ENCODE measurements at regions not wholly inside any gene's neighbourhood (a gene's known extent, or its start where the extent isn't known, plus 50 kb on each side); places are given as distances from the start of the nearest gene placed in this dataset.

GRCh38 chr20:20849161-20849560 lies 136.7 kb upstream of the RALGAPA2 start:
- Histone ChIP-seq H3K27me3 (no peaks in the 10 kb centered on the region), H3K9me3 (no peaks in the 10 kb centered on the region), H3K27ac (no peak overlapping the region), H3K4me1 (no peaks in the 10 kb centered on the region), H3K36me3 (no peaks in the 10 kb centered on the region), H3K4me3 (replicated peaks in 1 of 3) (no peak overlapping the region)
- TF ChIP-seq CTCF (IDR thresholded peaks at IDR 0.05), result no peak
- no peak for TF ChIP-seq POLR2A (IDR thresholded peaks at IDR 0.05)
- WGBS, 2 donors, result 78 to 85% methylated on average over 9 of the region's 9 CpGs
- intact Hi-C loops (cut with DNase I), result loop anchor here (10.0 kb wide), 1 partner anchor 766 kb away; no protein-coding TSS in a partner anchor
- no peak for DNase-seq

GRCh38 chr20:20847814-20848213 lies 135.4 kb upstream of the RALGAPA2 start:
- TF ChIP-seq POLR2A (IDR thresholded peaks at IDR 0.05) (no peak), CTCF (IDR thresholded peaks at IDR 0.05) (no peak)
- WGBS, 2 donors, result 84 to 87% methylated on average over 11 of the region's 11 CpGs
- intact Hi-C loops (cut with DNase I), result loop anchor here (10.0 kb wide), 1 partner anchor 767 kb away; no protein-coding TSS in a partner anchor

DNA sequence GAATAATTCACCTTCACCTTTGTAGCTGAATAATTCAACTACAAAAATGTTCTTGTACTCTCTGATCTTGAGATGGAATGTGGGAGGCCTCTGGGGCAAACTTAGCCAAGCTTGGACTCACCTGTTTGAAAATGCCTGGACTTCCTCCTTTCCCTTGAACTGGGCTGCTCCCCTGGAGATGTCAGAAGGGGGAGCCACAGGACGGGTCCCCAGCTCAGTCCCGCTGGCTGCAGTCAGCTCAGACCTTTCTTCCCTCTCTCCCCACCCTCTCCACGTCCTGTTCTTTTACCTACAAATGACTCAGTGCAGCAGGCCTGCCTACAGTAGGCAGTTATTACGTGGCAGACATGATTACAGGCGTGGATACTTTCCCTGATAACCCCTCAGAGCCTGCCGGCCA lies 131.5 kb upstream of the RALGAPA2 start:
- TF ChIP-seq POLR2A (IDR thresholded peaks at IDR 0.05), result no peak
- no peak for TF ChIP-seq CTCF (IDR thresholded peaks at IDR 0.05)
- H3K9me3 ChIP-seq, result no peaks in the 10 kb centered on the region
- H3K36me3 ChIP-seq, result no peaks in the 10 kb centered on the region
- no peak overlapping the region for H3K4me3 ChIP-seq (replicated peaks in 1 of 3)
- H3K27ac ChIP-seq, result no peak overlapping the region
- H3K27me3 ChIP-seq, result no peaks in the 10 kb centered on the region
- peak; percentile 16 to 31 for DNase-seq
- intact Hi-C loops (cut with DNase I), result loop anchor here (10.0 kb wide), 1 partner anchor 771 kb away; no protein-coding TSS in a partner anchor
- no peaks in the 10 kb centered on the region for H3K4me1 ChIP-seq
- WGBS, 2 donors, result 33 to 52% methylated on average over 6 of the region's 6 CpGs

More at GRCh38 chr20:20847814-20848213, 135.4 kb upstream of the RALGAPA2 start:
- Histone ChIP-seq H3K27ac (no peak overlapping the region), H3K4me1 (no peaks in the 10 kb centered on the region), H3K9me3 (no peaks in the 10 kb centered on the region), H3K36me3 (no peaks in the 10 kb centered on the region), H3K4me3 (replicated peaks in 1 of 3) (no peak overlapping the region), H3K27me3 (no peaks in the 10 kb centered on the region)
- DNase-seq, result no peak

- Histone ChIP-seq H3K4me1 (peaks cover 0 to 4% of the 10 kb centered on the region in 2 donors), H3K27ac (no peak overlapping the region), H3K36me3 (no peaks in the 10 kb centered on the region), H3K27me3 (no peaks in the 10 kb centered on the region), H3K4me3 (replicated peaks in 1 of 3) (no peak overlapping the region), H3K9me3 (no peaks in the 10 kb centered on the region)
- no peak for DNase-seq
- intact Hi-C loops (cut with DNase I), result loop anchor here (10.0 kb wide), 1 partner anchor 775 kb away; no protein-coding TSS in a partner anchor
- TF ChIP-seq CTCF (IDR thresholded peaks at IDR 0.05) (no peak), POLR2A (IDR thresholded peaks at IDR 0.05) (no peak)
Measured at GRCh38 chr20:20839771-20840170, 127.3 kb upstream of the RALGAPA2 start.

GRCh38 chr20:20837574-20838021 lies 125.2 kb upstream of the RALGAPA2 start:
- H3K36me3 ChIP-seq, result no peaks in the 10 kb centered on the region
- peak in 5 of 6 experiments; percentile 36 to 72 (median 70) for TF ChIP-seq CTCF (IDR thresholded peaks at IDR 0.05)
- TF ChIP-seq POLR2A (IDR thresholded peaks at IDR 0.05), result no peak
- H3K4me3 ChIP-seq (replicated peaks in 1 of 3), result no peak overlapping the region
- peak; percentile 62 to 73 for DNase-seq
- WGBS, 2 donors, result 22 to 34% methylated on average over 19 of the region's 19 CpGs
- intact Hi-C loops (cut with DNase I), result no loop called here
- no peak overlapping the region for H3K27ac ChIP-seq
- no peaks in the 10 kb centered on the region for H3K27me3 ChIP-seq
- peaks cover 0 to 4% of the 10 kb centered on the region in 2 donors for H3K4me1 ChIP-seq
- no peaks in the 10 kb centered on the region for H3K9me3 ChIP-seq

Data from thyroid gland (tissue), 4 donors.